ENCODE measurements at regions not wholly inside any gene's neighbourhood (a gene's known extent, or its start where the extent isn't known, plus 50 kb on each side); places are given as distances from the start of the nearest gene placed in this dataset.

DNA sequence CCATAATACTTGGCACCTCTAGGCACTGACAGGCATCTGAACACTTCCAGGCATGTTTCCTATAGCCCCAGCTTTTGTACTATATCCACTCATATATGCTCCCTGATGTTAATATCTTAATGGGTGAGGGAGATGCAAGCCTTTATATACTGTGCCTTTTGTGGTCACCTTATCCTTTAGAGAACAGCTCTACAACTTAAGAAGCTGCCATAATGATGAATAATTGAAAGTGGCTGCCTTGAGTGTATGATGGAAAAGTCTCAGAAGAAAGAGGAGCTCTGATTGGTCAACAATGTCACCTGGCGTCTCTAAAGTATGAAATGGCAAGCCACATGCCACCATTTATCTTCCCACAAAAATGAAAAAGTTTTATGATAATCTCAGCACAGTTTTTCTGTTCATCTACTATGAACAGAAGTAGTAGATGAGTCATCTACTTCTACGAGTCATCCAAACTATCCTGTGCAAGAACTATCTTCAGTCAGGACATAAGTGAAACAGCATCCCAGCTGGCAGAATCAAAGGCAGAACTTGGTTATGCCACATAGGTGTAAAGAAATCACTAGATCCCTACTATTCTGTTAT is 997.9 kb upstream of the CELF4 start:
- Histone ChIP-seq H3K27ac (ENCODE audit: low read depth, low read length) (no peak overlapping the region), H3K4me1 (ENCODE audit: insufficient read depth, low read length) (no peaks in the 10 kb centered on the region), H3K9me3 (ENCODE audit: insufficient read depth, low read depth, low read length) (no peaks in the 10 kb centered on the region), H4K20me1 (ENCODE audit: insufficient read depth, low read length) (no peaks in the 10 kb centered on the region), H3K4me3 (ENCODE audit: insufficient read depth, low read depth, low read length) (no peak overlapping the region), H3K4me2 (ENCODE audit: low read length) (no peak overlapping the region), H3K9ac (ENCODE audit: low read length) (no peak overlapping the region), H3K36me3 (ENCODE audit: insufficient read depth, low read length) (no peaks in the 10 kb centered on the region), H3K79me2 (ENCODE audit: insufficient read depth, low read length) (no peaks in the 10 kb centered on the region), H3K27me3 (ENCODE audit: insufficient read depth, low read length) (no peaks in the 10 kb centered on the region), H2AFZ (ENCODE audit: low read depth, low read length) (no peak overlapping the region)
- TF ChIP-seq, protein P1, sequence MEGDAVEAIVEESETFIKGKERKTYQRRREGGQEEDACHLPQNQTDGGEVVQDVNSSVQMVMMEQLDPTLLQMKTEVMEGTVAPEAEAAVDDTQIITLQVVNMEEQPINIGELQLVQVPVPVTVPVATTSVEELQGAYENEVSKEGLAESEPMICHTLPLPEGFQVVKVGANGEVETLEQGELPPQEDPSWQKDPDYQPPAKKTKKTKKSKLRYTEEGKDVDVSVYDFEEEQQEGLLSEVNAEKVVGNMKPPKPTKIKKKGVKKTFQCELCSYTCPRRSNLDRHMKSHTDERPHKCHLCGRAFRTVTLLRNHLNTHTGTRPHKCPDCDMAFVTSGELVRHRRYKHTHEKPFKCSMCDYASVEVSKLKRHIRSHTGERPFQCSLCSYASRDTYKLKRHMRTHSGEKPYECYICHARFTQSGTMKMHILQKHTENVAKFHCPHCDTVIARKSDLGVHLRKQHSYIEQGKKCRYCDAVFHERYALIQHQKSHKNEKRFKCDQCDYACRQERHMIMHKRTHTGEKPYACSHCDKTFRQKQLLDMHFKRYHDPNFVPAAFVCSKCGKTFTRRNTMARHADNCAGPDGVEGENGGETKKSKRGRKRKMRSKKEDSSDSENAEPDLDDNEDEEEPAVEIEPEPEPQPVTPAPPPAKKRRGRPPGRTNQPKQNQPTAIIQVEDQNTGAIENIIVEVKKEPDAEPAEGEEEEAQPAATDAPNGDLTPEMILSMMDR (IDR thresholded peaks at IDR 0.05; ENCODE audit: insufficient read depth, low read depth, low read length), result no peak
- TF ChIP-seq EZH2 (IDR thresholded peaks at IDR 0.05; ENCODE audit: insufficient read depth, low read length), result no peak
- DNase-seq (ENCODE audit: low read depth) (no peak), FAIRE-seq (no peak)
- H3K4me3 Mint-ChIP-seq (ENCODE audit: unreplicated experiment), result no peak overlapping the region
- no peak overlapping the region for H3K27ac Mint-ChIP-seq (ENCODE audit: unreplicated experiment)
- H3K9me3 Mint-ChIP-seq (ENCODE audit: unreplicated experiment), result peaks cover 3% of the 10 kb centered on the region
- peaks cover under 1% of the 10 kb centered on the region for H3K4me1 Mint-ChIP-seq (ENCODE audit: low read depth, unreplicated experiment)
- H3K36me3 Mint-ChIP-seq (ENCODE audit: low read depth, unreplicated experiment), result no peaks in the 10 kb centered on the region
- H3K27me3 Mint-ChIP-seq (ENCODE audit: low read depth, unreplicated experiment), result no peaks in the 10 kb centered on the region

DNA sequence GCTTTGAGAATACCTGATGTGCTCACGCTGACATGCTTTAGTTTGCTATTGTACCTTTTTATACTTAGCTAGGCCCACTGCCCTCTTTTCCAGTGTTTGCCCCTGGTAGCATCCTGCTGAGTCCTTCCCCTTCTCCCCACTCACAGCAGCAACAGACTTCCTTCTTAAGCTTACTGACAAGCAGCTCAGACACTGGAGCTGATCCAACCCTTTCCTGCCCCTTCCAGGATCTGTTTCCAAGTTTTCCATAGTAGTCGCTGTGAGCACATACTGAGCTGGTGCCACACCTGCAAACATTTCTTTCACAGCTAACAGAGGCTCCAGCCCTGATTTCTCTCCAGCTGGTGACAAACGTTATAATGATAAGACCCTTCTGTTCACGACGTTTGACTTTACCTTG is 991.4 kb upstream of the CELF4 start:
- Histone ChIP-seq H3K4me1 (ENCODE audit: insufficient read depth, low read length) (no peaks in the 10 kb centered on the region), H3K36me3 (ENCODE audit: insufficient read depth, low read length) (no peaks in the 10 kb centered on the region), H3K4me3 (ENCODE audit: insufficient read depth, low read depth, low read length) (no peak overlapping the region), H3K4me2 (ENCODE audit: low read length) (no peak overlapping the region), H3K9ac (ENCODE audit: low read length) (no peak overlapping the region), H3K27me3 (ENCODE audit: insufficient read depth, low read length) (no peaks in the 10 kb centered on the region), H4K20me1 (ENCODE audit: insufficient read depth, low read length) (no peaks in the 10 kb centered on the region), H2AFZ (ENCODE audit: low read depth, low read length) (no peak overlapping the region), H3K79me2 (ENCODE audit: insufficient read depth, low read length) (no peaks in the 10 kb centered on the region), H3K27ac (ENCODE audit: low read depth, low read length) (no peak overlapping the region), H3K9me3 (ENCODE audit: insufficient read depth, low read depth, low read length) (no peaks in the 10 kb centered on the region)
- Mint-ChIP-seq H3K4me1 (ENCODE audit: low read depth, unreplicated experiment) (peaks cover 4% of the 10 kb centered on the region), H3K27me3 (ENCODE audit: low read depth, unreplicated experiment) (peaks cover 3% of the 10 kb centered on the region), H3K4me3 (ENCODE audit: unreplicated experiment) (no peak overlapping the region), H3K27ac (ENCODE audit: unreplicated experiment) (no peak overlapping the region), H3K36me3 (ENCODE audit: low read depth, unreplicated experiment) (no peaks in the 10 kb centered on the region), H3K9me3 (ENCODE audit: unreplicated experiment) (no peaks in the 10 kb centered on the region)
- FAIRE-seq, result no peak
- TF ChIP-seq EZH2 (IDR thresholded peaks at IDR 0.05; ENCODE audit: insufficient read depth, low read length), result no peak
- TF ChIP-seq, protein P1 (IDR thresholded peaks at IDR 0.05; ENCODE audit: insufficient read depth, low read depth, low read length), result no peak
- no peak for DNase-seq (ENCODE audit: low read depth)

DNA sequence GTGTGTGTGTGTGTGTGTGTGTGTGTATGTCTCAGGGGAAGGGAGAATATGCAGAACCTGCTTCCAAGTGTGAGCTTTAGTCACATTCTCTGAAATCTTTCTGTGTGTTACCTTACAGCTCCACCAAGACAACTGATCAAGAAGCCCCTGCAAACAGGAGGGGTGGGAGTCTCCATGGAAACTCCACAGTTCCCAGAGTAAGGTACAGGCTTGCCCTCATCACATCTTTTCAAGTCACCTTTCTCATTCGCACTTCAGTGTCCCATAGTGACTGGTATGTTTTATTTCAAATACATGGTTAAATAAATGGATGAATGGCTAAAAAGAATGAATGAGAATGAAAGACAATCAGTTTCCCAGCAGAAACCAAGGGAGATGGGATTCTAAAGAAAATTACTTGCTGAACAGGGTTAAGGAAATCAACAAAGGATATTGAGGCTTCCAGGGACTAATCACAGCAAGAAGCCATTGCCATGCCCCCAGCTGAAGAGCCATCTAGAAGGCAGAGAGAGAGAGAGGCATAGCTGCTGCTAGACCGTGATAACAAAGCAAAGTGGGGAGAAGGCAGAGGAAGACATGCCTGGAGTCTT is 987.2 kb upstream of the CELF4 start:
- Mint-ChIP-seq H3K27me3 (ENCODE audit: low read depth, unreplicated experiment) (peaks cover 3% of the 10 kb centered on the region), H3K36me3 (ENCODE audit: low read depth, unreplicated experiment) (no peaks in the 10 kb centered on the region), H3K27ac (ENCODE audit: unreplicated experiment) (no peak overlapping the region), H3K4me1 (ENCODE audit: low read depth, unreplicated experiment) (no peaks in the 10 kb centered on the region), H3K4me3 (ENCODE audit: unreplicated experiment) (no peak overlapping the region), H3K9me3 (ENCODE audit: unreplicated experiment) (no peaks in the 10 kb centered on the region)
- no peak for FAIRE-seq
- Histone ChIP-seq H4K20me1 (ENCODE audit: insufficient read depth, low read length) (no peaks in the 10 kb centered on the region), H3K9me3 (ENCODE audit: insufficient read depth, low read depth, low read length) (no peaks in the 10 kb centered on the region), H3K27me3 (ENCODE audit: insufficient read depth, low read length) (no peaks in the 10 kb centered on the region), H2AFZ (ENCODE audit: low read depth, low read length) (no peak overlapping the region), H3K9ac (ENCODE audit: low read length) (no peak overlapping the region), H3K4me2 (ENCODE audit: low read length) (no peak overlapping the region), H3K4me3 (ENCODE audit: insufficient read depth, low read depth, low read length) (no peak overlapping the region), H3K4me1 (ENCODE audit: insufficient read depth, low read length) (no peaks in the 10 kb centered on the region), H3K36me3 (ENCODE audit: insufficient read depth, low read length) (no peaks in the 10 kb centered on the region), H3K27ac (ENCODE audit: low read depth, low read length) (no peak overlapping the region), H3K79me2 (ENCODE audit: insufficient read depth, low read length) (no peaks in the 10 kb centered on the region)
- TF ChIP-seq EZH2 (IDR thresholded peaks at IDR 0.05; ENCODE audit: insufficient read depth, low read length), result no peak
- TF ChIP-seq, protein P1 (IDR thresholded peaks at IDR 0.05; ENCODE audit: insufficient read depth, low read depth, low read length), result no peak
- DNase-seq (ENCODE audit: low read depth), result no peak
